ENCODE measurements at regions not wholly inside any gene's neighbourhood (a gene's known extent, or its start where the extent isn't known, plus 50 kb on each side); places are given as distances from the start of the nearest gene placed in this dataset.

DNA sequence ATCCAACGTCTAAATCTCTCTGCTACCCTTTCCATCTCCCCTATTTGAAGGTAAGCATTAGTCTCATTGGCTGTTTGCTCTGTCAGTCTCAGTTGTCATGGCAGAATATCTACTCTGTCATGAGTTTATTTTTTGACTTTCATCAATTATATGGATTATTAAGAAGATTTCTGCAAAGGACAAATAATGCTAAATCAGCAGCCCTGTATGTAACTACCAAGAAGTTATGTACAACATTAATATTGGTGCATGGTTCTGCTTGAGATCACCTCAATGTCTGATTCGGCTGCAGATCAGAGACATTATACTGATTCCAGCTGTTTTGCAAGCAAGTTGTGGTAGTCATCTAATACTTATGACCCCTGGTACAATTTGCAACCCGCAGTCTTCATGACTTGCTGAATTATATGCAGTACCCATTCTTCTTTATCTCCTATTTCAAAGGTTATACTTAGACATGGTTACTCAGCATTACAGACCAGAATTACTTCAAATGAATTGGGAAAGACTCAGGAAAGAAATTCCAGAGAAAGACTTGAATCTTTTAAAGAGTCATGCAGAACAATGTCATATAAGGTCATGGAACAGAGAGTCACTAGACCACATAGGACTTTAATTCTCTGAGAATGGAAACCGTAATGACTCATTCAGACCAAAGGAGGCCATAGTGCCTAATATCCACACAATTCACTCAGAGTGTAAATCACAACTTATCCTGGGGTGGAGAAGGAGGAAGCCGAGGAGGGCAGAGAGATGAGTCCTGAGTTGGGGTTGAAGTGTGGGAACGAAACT lies 201.4 kb downstream of the IBTK start:
- Histone ChIP-seq H3K27ac (ENCODE audit: low read depth in 1 of 2, low read length in 2 of 2) (no peak overlapping the region), H3K4me3 (ENCODE audit: low read depth in 1 of 3, low read length in 3 of 3) (no peak overlapping the region), H3K4me1 (ENCODE audit: control insufficient read depth in 4 of 4, insufficient read depth in 4 of 4, low read length in 3 of 4) (no peaks in the 10 kb centered on the region), H3K27me3 (ENCODE audit: control insufficient read depth in 4 of 4, insufficient read depth in 4 of 4, low read length in 3 of 4) (no peaks in the 10 kb centered on the region), H3K9me3 (ENCODE audit: control insufficient read depth in 4 of 4, low read length in 3 of 4) (no peaks in the 10 kb centered on the region), H3K36me3 (ENCODE audit: control insufficient read depth in 4 of 4, insufficient read depth in 3 of 4, low read depth in 1 of 4, low read length in 3 of 4) (no peaks in the 10 kb centered on the region), H3K9ac (ENCODE audit: low read depth in 1 of 2, low read length in 2 of 2) (no peak overlapping the region)
- WGBS, result 87% methylated on average over 6 of the region's 6 CpGs
- TF ChIP-seq NR2F2 (IDR thresholded peaks at IDR 0.05) (no peak), HNF4G (IDR thresholded peaks at IDR 0.05) (no peak), JUND (IDR thresholded peaks at IDR 0.05) (no peak), FOXA2 (IDR thresholded peaks at IDR 0.05) (no peak), RAD21 (IDR thresholded peaks at IDR 0.05) (no peak), RXRA (IDR thresholded peaks at IDR 0.05) (no peak), SP1 (IDR thresholded peaks at IDR 0.05) (no peak), HNF4A (conservative IDR thresholded peaks at IDR 0.05) (no peak)
- TF ChIP-seq, protein P1, sequence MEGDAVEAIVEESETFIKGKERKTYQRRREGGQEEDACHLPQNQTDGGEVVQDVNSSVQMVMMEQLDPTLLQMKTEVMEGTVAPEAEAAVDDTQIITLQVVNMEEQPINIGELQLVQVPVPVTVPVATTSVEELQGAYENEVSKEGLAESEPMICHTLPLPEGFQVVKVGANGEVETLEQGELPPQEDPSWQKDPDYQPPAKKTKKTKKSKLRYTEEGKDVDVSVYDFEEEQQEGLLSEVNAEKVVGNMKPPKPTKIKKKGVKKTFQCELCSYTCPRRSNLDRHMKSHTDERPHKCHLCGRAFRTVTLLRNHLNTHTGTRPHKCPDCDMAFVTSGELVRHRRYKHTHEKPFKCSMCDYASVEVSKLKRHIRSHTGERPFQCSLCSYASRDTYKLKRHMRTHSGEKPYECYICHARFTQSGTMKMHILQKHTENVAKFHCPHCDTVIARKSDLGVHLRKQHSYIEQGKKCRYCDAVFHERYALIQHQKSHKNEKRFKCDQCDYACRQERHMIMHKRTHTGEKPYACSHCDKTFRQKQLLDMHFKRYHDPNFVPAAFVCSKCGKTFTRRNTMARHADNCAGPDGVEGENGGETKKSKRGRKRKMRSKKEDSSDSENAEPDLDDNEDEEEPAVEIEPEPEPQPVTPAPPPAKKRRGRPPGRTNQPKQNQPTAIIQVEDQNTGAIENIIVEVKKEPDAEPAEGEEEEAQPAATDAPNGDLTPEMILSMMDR (IDR thresholded peaks at IDR 0.05; ENCODE audit: low read depth, low read length, missing input control), result no peak
- TF ChIP-seq, protein P2, sequence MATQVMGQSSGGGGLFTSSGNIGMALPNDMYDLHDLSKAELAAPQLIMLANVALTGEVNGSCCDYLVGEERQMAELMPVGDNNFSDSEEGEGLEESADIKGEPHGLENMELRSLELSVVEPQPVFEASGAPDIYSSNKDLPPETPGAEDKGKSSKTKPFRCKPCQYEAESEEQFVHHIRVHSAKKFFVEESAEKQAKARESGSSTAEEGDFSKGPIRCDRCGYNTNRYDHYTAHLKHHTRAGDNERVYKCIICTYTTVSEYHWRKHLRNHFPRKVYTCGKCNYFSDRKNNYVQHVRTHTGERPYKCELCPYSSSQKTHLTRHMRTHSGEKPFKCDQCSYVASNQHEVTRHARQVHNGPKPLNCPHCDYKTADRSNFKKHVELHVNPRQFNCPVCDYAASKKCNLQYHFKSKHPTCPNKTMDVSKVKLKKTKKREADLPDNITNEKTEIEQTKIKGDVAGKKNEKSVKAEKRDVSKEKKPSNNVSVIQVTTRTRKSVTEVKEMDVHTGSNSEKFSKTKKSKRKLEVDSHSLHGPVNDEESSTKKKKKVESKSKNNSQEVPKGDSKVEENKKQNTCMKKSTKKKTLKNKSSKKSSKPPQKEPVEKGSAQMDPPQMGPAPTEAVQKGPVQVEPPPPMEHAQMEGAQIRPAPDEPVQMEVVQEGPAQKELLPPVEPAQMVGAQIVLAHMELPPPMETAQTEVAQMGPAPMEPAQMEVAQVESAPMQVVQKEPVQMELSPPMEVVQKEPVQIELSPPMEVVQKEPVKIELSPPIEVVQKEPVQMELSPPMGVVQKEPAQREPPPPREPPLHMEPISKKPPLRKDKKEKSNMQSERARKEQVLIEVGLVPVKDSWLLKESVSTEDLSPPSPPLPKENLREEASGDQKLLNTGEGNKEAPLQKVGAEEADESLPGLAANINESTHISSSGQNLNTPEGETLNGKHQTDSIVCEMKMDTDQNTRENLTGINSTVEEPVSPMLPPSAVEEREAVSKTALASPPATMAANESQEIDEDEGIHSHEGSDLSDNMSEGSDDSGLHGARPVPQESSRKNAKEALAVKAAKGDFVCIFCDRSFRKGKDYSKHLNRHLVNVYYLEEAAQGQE (IDR thresholded peaks at IDR 0.05), result no peak
- TF ChIP-seq, protein P3, sequence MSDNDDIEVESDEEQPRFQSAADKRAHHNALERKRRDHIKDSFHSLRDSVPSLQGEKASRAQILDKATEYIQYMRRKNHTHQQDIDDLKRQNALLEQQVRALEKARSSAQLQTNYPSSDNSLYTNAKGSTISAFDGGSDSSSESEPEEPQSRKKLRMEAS (IDR thresholded peaks at IDR 0.05), result no peak
- TF ChIP-seq, protein P4, sequence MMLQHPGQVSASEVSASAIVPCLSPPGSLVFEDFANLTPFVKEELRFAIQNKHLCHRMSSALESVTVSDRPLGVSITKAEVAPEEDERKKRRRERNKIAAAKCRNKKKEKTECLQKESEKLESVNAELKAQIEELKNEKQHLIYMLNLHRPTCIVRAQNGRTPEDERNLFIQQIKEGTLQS (IDR thresholded peaks at IDR 0.05), result no peak
- no peak for DNase-seq (ENCODE audit: low spot score)

DNA sequence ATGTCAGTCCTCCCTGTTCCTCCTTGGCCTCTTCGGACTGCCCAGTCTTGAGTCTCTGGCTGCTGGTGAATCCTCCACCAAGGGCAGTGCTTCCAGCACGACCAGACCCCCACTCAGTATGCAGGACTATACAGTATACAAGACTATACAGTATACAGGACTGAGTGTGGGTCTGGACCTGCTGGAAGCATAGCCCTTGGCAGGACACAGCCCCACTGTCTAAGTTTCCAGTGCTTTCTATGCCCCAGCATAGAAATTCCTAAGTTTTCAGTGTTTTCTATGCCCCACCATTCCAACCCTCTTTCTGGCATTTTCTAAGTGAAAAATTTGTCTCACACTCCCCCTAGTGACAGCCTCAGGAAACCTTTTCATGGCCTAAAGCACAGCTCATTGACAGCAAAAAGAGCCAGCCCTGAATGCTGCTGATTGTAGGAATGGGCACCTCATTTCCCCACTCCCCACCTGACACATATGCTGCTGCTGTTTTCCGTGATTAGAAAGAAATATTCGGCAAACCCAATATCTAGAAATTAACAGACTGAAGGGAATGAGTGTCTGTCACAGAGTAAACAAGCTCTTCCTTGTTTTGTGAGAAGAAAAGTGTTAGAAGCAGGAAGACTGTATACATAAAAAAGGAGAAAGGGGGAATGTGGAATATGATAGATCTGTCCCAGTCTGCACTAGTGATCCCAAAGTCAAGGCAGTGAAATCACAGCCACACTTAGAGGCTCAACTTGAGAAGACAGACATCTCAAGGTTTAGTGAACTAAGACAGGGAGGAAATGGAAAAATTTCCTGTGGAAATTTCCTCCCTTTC lies 206.9 kb downstream of the IBTK start:
- Histone ChIP-seq H3K4me3 (ENCODE audit: low read depth in 1 of 3, low read length in 3 of 3) (no peak overlapping the region), H3K27ac (ENCODE audit: low read depth in 1 of 2, low read length in 2 of 2) (no peak overlapping the region), H3K36me3 (ENCODE audit: control insufficient read depth in 4 of 4, insufficient read depth in 3 of 4, low read depth in 1 of 4, low read length in 3 of 4) (no peaks in the 10 kb centered on the region), H3K9me3 (ENCODE audit: control insufficient read depth in 4 of 4, low read length in 3 of 4) (no peaks in the 10 kb centered on the region), H3K9ac (ENCODE audit: low read depth in 1 of 2, low read length in 2 of 2) (no peak overlapping the region), H3K27me3 (ENCODE audit: control insufficient read depth in 4 of 4, insufficient read depth in 4 of 4, low read length in 3 of 4) (no peaks in the 10 kb centered on the region), H3K4me1 (ENCODE audit: control insufficient read depth in 4 of 4, insufficient read depth in 4 of 4, low read length in 3 of 4) (no peaks in the 10 kb centered on the region)
- 40% methylated on average over 4 of the region's 4 CpGs for WGBS
- peak; percentile 36 for DNase-seq (ENCODE audit: low spot score)
- TF ChIP-seq HNF4G (IDR thresholded peaks at IDR 0.05) (no peak), RAD21 (IDR thresholded peaks at IDR 0.05) (peak; percentile 79 to 80), RXRA (IDR thresholded peaks at IDR 0.05) (no peak), SP1 (IDR thresholded peaks at IDR 0.05) (no peak)
- TF ChIP-seq, protein P1 (IDR thresholded peaks at IDR 0.05; ENCODE audit: low read depth, low read length, missing input control), result peak; percentile 65

Measured in liver (tissue), 8 donors.